ENCODE measurements at regions not wholly inside any gene's neighbourhood (a gene's known extent, or its start where the extent isn't known, plus 50 kb on each side); places are given as distances from the start of the nearest gene placed in this dataset.

GRCh38 chr6:62737792-62738191, 451.8 kb upstream of the KHDRBS2 start:
- Histone ChIP-seq H3K27me3 (replicated peaks; ENCODE audit: insufficient read depth, low read depth, low read length, poor library complexity) (no peaks in the 10 kb centered on the region), H3K36me3 (ENCODE audit: insufficient read depth, low read length, poor library complexity, severe bottlenecking) (no peaks in the 10 kb centered on the region), H3K9me3 (ENCODE audit: low read depth, low read length, poor library complexity, severe bottlenecking) (peaks cover 10% of the 10 kb centered on the region), H3K4me1 (ENCODE audit: insufficient read depth, low read length, poor library complexity, severe bottlenecking) (no peaks in the 10 kb centered on the region), H3K27ac (ENCODE audit: low read depth, low read length, poor library complexity, severe bottlenecking) (no peak overlapping the region), H3K4me3 (ENCODE audit: low read depth, low read length, poor library complexity, severe bottlenecking) (no peak overlapping the region)
- ChIA-PET POLR2A (ENCODE audit: low non-redundant PET) (no interaction called here), CTCF (no interaction called here)
- TF ChIP-seq CTCF (conservative IDR thresholded peaks at IDR 0.05; ENCODE audit: low read depth, low read length) = no peak
- no peak for TF ChIP-seq EZH2 (IDR thresholded peaks at IDR 0.05; ENCODE audit: borderline replicate concordance, low read depth, low read length, poor library complexity, severe bottlenecking)
- intact Hi-C loops (cut with micrococcal nuclease; ENCODE audit: unreplicated experiment) = no loop called here
- BruUV-seq (replicated peaks) = no TSS peak
- DNase-seq (ENCODE audit: low spot score) = no peak

GRCh38 chr6:62721408-62721807, 435.4 kb upstream of the KHDRBS2 start:
- Histone ChIP-seq H3K4me3 (ENCODE audit: low read depth, low read length, poor library complexity, severe bottlenecking) (no peak overlapping the region), H3K27ac (ENCODE audit: low read depth, low read length, poor library complexity, severe bottlenecking) (no peak overlapping the region), H3K36me3 (ENCODE audit: insufficient read depth, low read length, poor library complexity, severe bottlenecking) (no peaks in the 10 kb centered on the region), H3K4me1 (ENCODE audit: insufficient read depth, low read length, poor library complexity, severe bottlenecking) (no peaks in the 10 kb centered on the region), H3K27me3 (replicated peaks; ENCODE audit: insufficient read depth, low read depth, low read length, poor library complexity) (no peaks in the 10 kb centered on the region), H3K9me3 (ENCODE audit: low read depth, low read length, poor library complexity, severe bottlenecking) (peaks cover 22% of the 10 kb centered on the region)
- intact Hi-C loops (cut with micrococcal nuclease; ENCODE audit: unreplicated experiment) = no loop called here
- TF ChIP-seq CTCF (conservative IDR thresholded peaks at IDR 0.05; ENCODE audit: low read depth, low read length) (no peak), EZH2 (IDR thresholded peaks at IDR 0.05; ENCODE audit: borderline replicate concordance, low read depth, low read length, poor library complexity, severe bottlenecking) (no peak)
- no TSS peak for BruUV-seq (replicated peaks)
- no peak for DNase-seq (ENCODE audit: low spot score)
- CTCF ChIA-PET = no interaction called here
- POLR2A ChIA-PET (ENCODE audit: low non-redundant PET) = no interaction called here

- TF ChIP-seq EZH2 (IDR thresholded peaks at IDR 0.05; ENCODE audit: borderline replicate concordance, low read depth, low read length, poor library complexity, severe bottlenecking) (no peak), CTCF (conservative IDR thresholded peaks at IDR 0.05; ENCODE audit: low read depth, low read length) (no peak)
- POLR2A ChIA-PET (ENCODE audit: low non-redundant PET) = no interaction called here
Measured at GRCh38 chr6:62716719-62717118, 430.7 kb upstream of the KHDRBS2 start.

More at GRCh38 chr6:62716719-62717118, 430.7 kb upstream of the KHDRBS2 start:
- CTCF ChIA-PET = no interaction called here
- Histone ChIP-seq H3K27me3 (replicated peaks; ENCODE audit: insufficient read depth, low read depth, low read length, poor library complexity) (no peaks in the 10 kb centered on the region), H3K9me3 (ENCODE audit: low read depth, low read length, poor library complexity, severe bottlenecking) (peaks cover 5% of the 10 kb centered on the region), H3K36me3 (ENCODE audit: insufficient read depth, low read length, poor library complexity, severe bottlenecking) (no peaks in the 10 kb centered on the region), H3K4me3 (ENCODE audit: low read depth, low read length, poor library complexity, severe bottlenecking) (no peak overlapping the region), H3K27ac (ENCODE audit: low read depth, low read length, poor library complexity, severe bottlenecking) (no peak overlapping the region), H3K4me1 (ENCODE audit: insufficient read depth, low read length, poor library complexity, severe bottlenecking) (no peaks in the 10 kb centered on the region)
- DNase-seq (ENCODE audit: low spot score) = no peak
- BruUV-seq (replicated peaks) = no TSS peak
- intact Hi-C loops (cut with micrococcal nuclease; ENCODE audit: unreplicated experiment) = no loop called here

Measured in A673 (cell line).